ENCODE measurements at regions not wholly inside any gene's neighbourhood (a gene's known extent, or its start where the extent isn't known, plus 50 kb on each side); places are given as distances from the start of the nearest gene placed in this dataset.
"Not testable (repeated sequence)": the region's sequence is repeated elsewhere in the genome, so short reads cannot be mapped to it uniquely, and the experiment has no call there.

GRCh38 chr2:91525587-91525986 lies 2834.1 kb downstream of the RPIA start:
- not testable (repeated sequence) for DNase-seq

- not testable (repeated sequence) for DNase-seq
Observed at GRCh38 chr2:91526083-91526482, 2834.6 kb downstream of the RPIA start.

GRCh38 chr2:91527056-91527455 lies 2835.6 kb downstream of the RPIA start:
- DNase-seq, result peak in 1 of 5 donors; percentile 21

- DNase-seq, result peak in 1 of 5 donors; percentile 26
Observed at GRCh38 chr2:91527491-91528031, 2836.1 kb downstream of the RPIA start.

- not testable (repeated sequence) for DNase-seq
Observed at GRCh38 chr2:91528361-91528760, 2836.9 kb downstream of the RPIA start.

- not testable (repeated sequence) for DNase-seq
Observed at GRCh38 chr2:91536109-91536508, 2844.6 kb downstream of the RPIA start.

- not testable (repeated sequence) for DNase-seq
Observed at GRCh38 chr2:91536549-91537263, 2845.2 kb downstream of the RPIA start.

- DNase-seq, result not testable (repeated sequence)
Observed at GRCh38 chr2:91549316-91549715, 2857.8 kb downstream of the RPIA start.

- not testable (repeated sequence) for DNase-seq
Observed at GRCh38 chr2:91558234-91558633, 2866.8 kb downstream of the RPIA start.

- DNase-seq, result not testable (repeated sequence)
Observed at GRCh38 chr2:91559269-91559668, 2867.8 kb downstream of the RPIA start.

GRCh38 chr2:91559886-91560614 lies 2868.6 kb downstream of the RPIA start:
- DNase-seq, result not testable (repeated sequence)

GRCh38 chr2:91562184-91562583 lies 2870.7 kb downstream of the RPIA start:
- not testable (repeated sequence) for DNase-seq

GRCh38 chr2:91564700-91565099 lies 2873.2 kb downstream of the RPIA start:
- not testable (repeated sequence) for DNase-seq

GRCh38 chr2:91565689-91566430 lies 2874.4 kb downstream of the RPIA start:
- DNase-seq, result not testable (repeated sequence)

- DNase-seq, result not testable (repeated sequence)
Observed at GRCh38 chr2:91566611-91567010, 2875.1 kb downstream of the RPIA start.

GRCh38 chr2:91567546-91568335 lies 2876.3 kb downstream of the RPIA start:
- not testable (repeated sequence) for DNase-seq

GRCh38 chr2:91568391-91569338 lies 2877.2 kb downstream of the RPIA start:
- DNase-seq, result not testable (repeated sequence)

GRCh38 chr2:91571239-91571923 lies 2879.9 kb downstream of the RPIA start:
- DNase-seq, result not testable (repeated sequence)

GRCh38 chr2:91573018-91573417 lies 2881.5 kb downstream of the RPIA start:
- DNase-seq, result not testable (repeated sequence)

- DNase-seq, result not testable (repeated sequence)
Observed at GRCh38 chr2:91573755-91574154, 2882.3 kb downstream of the RPIA start.
